HG03097 (cell line): ENCODE measurements at regions not wholly inside any gene's neighbourhood (a gene's known extent, or its start where the extent isn't known, plus 50 kb on each side); places are given as distances from the start of the nearest gene placed in this dataset.

ENCODE experiments used
- ATAC-seq: cut with Tn5 transposase; IDR thresholded peaks from one replicate; pipeline ENCODE4 v1.9.1; 2021; ENCODE audit not compliant: unreplicated experiment, low FRiP score

DNA sequence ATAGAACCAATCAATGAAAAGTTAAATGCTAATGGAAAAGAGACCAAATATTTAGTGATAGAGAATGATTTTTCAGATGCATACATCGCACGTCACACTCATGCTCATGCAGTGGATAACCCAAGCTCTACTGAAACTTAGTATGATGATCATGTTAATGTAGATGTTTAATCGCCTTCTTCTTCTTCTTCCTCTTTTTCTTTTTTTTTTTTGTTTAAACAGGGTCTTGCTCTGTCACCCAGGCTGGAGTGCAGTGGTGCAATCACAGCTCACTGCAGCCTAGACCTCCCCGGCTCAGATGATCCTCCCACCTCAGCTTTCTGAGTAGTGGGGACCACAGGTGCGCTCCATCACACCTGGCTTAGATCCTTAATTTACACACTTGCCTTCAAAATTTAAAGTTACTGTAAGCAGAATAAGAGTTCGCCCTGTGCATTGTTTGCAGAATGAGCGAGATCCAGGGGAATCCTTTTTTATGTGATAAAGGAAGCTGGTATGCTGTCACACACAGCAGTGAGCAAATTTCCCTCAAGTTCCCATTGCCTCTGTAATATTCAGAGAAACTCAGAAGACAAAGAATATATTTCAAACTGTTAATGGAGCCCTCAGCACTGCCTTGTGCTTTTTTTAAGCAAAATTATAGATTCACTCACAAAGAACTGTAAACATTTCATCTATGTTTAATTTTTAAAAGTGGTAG lies 194.2 kb upstream of the SGK1 start:
- ATAC-seq = no peak

- ATAC-seq = no peak
These were observed 193.0 kb upstream of the SGK1 start for GRCh38 chr6:134510920-134511319.

DNA sequence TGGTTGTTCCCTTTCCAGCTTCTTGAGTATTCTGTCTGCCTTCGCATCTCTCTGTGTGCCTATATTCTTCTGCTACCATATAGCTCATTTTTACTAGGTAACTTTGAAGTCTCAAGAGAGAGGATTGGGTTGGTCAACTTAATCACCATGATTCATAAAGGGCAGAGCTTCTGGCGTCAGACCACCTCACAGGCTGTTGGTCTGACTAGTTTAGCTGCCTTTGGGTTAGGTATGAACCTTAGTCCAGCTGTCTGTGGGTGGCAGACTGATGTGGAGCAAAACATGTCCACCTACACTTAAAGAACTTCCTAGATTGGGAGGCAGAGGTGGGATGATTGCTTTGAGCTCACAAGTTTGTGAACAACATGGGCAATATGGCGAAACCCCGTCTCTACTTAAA lies 192.2 kb upstream of the SGK1 start:
- ATAC-seq = no peak

DNA sequence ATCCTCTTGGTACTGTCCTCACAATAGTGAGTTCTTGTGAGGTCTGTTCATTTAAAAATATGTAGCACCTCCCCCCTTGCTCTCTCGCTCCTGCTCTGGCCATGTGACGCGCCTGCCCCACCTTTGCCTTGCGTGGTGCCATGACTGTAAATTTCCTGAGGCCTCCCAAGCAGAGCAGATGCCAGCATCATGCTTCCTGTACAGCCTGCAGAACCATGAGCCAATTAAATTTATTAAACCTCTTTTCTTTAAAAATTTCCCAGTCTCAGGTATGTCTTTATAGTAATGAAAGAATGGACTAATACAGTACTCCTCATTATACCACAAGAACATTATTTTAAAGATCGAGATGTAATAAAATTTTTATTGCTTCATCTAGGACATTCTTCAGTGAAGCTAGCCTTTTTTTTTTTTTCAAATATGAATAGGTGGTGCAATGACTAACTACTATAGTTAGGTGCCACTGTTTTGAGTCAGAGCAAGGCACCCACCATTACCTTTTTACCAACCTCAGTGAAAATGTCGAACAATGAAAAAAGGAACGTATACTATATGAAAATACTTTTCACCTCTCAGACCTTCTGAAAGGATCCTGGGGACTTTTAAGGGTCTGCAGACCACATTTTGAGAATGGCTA lies 191.1 kb upstream of the SGK1 start:
- no peak for ATAC-seq

DNA sequence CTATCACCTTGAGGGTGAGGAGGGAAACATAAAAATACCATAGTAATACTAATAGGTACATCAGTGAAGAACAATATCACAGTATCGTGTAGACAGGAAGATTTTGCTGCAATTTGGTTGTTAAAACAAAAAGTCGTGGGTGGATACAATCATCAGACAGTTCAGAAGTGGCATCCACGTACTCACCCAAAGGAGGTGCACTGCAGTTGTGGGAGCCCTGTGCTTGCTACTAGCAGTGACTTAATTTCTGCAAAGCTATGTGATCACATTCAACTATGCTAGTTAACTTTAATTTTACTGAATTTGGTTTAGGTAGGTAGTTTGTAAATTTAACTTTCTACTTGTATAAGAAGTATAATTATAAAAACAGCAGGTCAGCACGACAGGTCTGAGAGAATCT lies 188.2 kb upstream of the SGK1 start:
- no peak for ATAC-seq

GRCh38 chr6:134503585-134504281 lies 185.8 kb upstream of the SGK1 start:
- no peak for ATAC-seq

GRCh38 chr6:134502614-134503549 lies 185.0 kb upstream of the SGK1 start:
- no peak for ATAC-seq

DNA sequence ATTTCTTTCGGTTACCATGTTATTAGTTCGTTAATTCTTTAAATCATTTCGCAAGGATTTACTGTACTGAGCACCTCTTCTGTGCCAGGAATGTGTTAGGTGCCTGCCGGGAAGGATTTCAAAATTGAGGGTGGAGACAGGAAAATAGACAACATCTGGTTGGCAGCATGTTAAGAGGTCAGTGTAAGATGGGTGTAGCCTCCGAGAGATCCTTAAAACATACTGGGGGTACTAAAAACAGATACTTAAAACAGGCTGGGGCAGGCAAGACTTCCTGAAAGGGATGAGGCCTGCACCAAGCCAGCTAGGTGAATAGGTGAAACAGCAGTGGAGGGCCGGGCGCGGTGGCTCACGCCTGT lies 178.0 kb upstream of the SGK1 start:
- ATAC-seq = no peak

DNA sequence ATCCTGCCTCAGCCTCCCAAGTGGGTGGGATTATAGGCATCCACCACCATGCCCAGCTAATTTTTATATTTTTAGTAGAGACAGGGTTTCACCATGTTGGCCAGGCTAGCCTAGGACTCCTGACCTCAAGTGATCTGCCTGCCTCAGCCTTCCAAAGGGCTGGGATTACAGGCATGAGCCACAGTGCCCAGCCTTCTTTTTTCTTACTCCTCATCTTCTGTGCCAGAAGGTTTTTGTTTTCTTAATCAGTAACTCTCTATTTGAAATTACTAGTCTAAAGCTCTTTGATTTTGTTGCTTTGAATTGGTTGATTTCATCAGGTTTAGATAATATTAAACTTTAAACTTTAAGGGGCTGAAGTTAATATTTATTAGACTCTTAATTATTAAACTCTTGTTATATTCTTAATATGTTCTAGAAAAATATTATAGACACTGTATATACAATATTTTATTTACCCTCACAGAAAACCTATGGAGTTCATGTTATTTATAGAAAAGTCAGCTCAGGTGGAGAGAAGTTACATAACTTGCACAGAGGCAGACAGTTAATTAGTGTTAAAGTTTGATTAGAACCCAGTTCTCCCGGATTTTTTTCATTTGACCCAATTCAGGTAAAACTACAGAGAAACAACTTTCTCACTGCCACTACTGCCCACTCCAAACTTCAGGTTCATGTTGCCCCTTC lies 177.4 kb upstream of the SGK1 start:
- no peak for ATAC-seq

DNA sequence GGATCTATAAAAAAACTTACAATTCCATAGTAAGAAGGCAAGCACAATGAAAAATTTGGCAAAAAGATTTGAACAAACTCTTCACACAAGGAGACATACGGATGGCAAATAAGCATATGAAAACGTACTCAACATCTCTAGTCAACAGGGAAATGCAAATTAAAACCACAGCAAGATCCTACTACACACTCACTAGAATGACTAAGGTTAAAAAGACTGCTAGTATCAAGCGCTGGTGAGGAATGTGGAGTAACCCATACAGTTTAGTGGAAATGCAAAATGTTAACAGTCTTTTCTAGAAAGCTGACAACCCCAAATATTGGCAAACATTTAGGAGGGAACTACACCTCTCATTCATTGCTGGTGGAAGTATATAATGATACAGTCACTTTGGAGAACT lies 175.9 kb upstream of the SGK1 start:
- no peak for ATAC-seq

DNA sequence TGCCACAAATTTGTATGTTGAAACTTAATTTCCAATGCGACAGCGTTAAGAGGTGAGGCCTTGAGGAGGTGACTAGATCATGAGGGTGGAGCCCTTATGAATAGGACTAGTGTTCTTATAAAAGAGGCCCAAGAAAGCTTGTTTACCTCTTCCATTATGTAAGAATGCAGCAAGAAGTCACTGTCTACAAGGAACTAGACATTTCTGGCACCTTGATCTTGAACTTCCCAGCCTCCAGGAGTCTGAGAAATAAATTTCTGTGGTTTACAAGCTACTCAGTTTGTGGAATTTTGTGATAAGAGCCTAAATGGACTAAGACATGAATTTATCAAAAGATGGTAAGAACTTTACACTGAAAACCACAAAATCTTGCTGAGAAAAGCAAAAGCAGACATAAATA lies 173.6 kb upstream of the SGK1 start:
- ATAC-seq = no peak

DNA sequence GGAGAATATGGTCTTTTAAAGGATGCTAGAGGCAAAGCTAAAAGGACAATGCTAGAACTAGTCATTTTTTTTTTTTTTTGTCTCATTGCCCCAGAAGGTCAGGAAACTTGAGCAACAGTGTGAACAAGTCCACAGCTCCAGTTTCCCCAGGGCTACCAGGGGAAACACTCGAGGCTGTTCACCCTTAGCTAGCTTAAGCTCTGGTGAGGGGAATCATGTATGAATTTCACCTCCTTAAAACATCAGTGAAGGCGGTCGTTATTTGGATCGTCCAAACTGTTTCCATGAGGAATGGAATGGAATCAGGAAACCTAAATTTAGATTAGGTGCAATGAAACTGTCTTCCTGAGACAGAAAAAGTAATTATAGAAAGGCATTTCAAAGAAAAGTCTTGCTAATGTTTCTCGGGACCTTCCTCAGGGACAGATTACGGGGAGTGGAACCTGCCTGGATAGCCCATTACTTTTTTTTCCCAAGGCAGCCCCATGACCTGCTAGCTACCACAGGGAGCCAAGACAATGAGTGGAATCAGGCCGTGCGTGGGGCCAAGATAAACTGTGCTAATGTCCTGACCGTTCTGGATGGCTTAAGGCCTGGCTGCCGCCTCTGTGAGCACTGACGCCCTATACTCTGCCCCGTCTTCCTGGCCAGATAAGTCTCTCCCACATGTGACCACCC lies 164.8 kb upstream of the SGK1 start:
- ATAC-seq = no peak

GRCh38 chr6:134481966-134482365 lies 164.1 kb upstream of the SGK1 start:
- no peak for ATAC-seq

- ATAC-seq = no peak
These were observed 162.7 kb upstream of the SGK1 start for GRCh38 chr6:134480593-134480992.

DNA sequence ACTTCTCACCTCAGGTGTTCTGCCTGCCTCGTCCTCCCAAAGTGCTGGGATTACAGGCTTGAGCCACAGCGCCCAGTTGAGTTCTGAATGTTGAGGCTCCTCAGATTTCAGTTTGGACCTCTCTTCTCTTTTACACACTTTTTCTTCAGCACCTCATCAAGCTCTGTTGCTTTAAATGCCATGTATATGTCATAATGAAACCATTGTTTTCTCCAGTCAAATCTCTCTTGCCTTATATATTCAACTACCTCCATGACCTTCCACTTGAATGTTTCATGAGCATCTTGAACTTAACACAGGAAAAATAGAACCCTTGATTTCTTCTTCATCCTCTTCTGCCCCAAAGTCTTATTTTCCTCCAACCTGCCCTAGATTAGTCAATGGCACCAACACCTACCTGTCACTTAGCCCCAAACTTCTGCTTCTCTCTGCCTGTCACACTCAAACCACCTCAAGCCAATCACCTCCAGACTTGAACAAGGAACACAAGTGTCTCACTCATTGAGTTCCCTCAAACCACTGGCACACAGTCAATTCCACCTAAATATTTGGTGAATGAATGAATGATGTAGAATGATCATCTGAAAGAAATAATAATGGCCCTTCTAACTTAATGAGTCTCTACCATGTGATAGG lies 161.0 kb upstream of the SGK1 start:
- no peak for ATAC-seq

DNA sequence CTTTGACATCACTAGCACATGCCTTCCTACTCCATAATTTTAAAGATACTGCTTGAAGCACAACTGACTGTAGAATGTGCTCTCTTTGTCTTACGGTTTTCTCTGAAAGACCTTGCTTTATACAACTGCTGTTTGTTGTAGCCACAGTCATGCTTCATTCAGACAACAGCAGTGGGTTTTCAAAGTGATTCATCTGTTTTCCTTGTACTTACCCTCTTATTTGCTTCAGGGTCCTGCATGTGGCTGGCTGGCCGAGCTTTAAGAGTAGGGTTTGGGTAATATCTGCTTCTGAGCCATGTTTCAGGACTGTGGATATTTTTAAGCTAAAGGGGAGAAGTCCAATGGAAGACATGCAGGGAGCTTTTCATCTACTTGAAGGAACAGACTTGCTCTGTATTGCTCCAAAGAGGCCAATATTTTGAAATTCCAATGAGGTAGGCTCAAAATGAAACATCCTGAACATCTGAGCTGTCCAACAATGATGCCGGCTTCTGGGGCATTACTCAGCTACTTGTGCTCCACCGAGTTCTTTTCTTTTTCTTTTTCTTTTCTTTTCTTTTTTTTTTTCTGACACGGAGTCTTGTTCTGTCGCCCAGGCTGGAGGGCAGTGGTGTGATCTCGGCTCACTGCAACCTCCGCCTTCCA lies 160.2 kb upstream of the SGK1 start:
- ATAC-seq = no peak

GRCh38 chr6:134474955-134475354 lies 157.0 kb upstream of the SGK1 start:
- no peak for ATAC-seq

DNA sequence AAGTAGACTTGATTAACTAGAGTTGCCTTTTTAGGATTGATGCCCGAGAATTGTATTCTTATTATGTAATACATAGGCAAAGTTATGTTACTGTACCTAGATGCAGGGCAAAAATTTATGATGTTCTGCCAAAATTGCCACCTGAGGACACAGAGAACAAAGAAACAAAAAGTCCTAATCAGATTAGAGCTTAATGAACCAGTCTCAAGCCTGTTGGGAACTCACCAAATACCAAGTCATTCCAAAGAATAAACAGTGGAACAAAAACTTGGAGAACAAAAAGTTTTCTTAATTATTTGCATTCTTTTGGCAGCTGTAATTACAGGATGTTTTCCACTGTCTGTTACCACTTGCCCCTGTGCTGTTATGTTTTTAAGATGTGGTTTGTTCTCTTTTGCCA lies 154.7 kb upstream of the SGK1 start:
- no peak for ATAC-seq

DNA sequence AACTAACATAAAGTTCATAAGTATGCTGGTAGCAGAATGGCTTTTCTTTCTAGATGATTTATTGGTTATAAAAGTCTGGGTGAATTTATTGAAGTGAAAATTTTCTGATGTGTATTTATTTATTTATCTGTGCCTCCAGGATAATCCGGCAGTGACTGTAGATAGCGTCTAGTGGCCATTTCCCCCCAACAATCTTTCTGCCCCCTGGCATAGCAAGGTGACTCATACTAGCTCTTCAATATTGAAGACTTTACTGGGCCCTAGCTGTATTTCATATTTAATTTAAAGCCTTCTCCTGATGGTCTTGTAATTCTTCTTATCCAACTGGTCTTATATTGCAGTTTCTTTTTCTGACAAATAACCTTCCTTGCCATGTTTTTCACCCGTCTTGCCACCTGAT lies 154.1 kb upstream of the SGK1 start:
- ATAC-seq = no peak
